GM21529 (cell line): ENCODE measurements at regions not wholly inside any gene's neighbourhood (a gene's known extent, or its start where the extent isn't known, plus 50 kb on each side); places are given as distances from the start of the nearest gene placed in this dataset.

Source experiments
- ATAC-seq: cut with Tn5 transposase; IDR thresholded peaks from one replicate; pipeline ENCODE4 v1.9.1; 2021; ENCODE audit not compliant: unreplicated experiment

DNA sequence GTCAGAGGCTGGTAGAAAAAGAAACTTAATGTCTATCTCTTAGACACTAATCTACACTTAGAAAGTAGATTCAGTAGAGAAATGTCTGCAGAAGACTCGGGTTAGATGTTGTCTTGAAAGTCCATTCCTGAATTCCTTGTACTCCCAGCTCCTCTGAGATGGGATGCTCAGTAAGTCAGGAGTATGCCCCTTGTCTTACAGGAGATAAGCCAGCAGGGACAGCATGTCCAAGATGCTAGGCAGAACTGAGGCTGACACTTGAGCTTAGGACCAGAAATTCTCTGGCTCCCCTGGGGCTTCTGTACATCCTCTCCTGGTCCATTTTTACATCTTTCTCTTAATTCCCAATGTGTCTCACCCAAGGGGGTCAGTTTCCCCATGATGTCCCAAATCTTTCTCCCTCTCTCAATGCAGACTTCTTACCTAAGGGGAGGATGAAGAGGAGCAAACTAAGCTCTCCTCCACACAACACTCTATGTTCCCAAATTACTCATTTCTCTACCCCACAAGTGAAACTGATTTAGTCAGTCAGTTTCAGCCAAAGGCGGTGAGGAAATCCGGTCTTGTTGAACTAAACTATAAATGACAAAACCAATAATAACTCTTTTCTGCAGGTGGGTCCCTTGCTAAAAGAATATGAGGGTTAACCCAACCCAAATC lies 558.2 kb upstream of the DIPK2B start:
- peak; percentile 70 for ATAC-seq

DNA sequence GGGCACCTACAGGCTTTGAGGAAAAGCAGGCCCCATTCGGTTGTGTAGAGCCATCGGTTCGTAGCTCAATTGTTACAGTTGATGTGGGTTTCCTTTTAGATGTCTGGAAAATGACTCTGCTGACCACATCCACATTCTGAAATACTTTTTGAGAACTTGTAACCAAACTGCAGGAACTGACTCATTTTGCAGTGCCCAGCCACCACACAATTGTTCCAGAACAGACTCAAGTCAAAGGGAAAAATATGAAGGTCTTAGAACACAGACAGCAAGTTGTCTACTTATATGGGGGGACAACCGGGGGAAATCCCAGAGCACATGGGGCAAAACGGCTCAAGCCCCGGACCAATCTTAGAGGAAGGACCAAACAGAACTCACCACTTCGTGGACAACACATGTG lies 557.6 kb upstream of the DIPK2B start:
- peak; percentile 39 for ATAC-seq

DNA sequence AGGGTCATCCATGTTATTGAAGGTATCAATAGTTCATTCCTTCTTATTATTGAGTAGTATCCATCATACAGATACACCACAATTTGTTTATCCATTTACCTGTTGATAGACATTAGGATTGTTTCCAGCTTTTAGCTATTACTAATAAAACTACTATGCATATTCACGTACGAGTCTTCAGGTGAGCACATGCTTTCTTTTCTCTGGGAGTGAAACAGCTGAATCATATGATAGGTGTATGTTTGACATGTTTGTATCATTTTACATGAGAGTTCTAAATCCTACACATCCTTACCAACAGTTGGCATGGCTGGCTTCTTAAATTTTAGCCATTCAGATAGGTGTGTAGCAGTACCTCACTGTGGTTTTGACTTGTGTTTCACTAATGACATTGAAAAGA lies 556.6 kb upstream of the DIPK2B start:
- ATAC-seq, result no peak

DNA sequence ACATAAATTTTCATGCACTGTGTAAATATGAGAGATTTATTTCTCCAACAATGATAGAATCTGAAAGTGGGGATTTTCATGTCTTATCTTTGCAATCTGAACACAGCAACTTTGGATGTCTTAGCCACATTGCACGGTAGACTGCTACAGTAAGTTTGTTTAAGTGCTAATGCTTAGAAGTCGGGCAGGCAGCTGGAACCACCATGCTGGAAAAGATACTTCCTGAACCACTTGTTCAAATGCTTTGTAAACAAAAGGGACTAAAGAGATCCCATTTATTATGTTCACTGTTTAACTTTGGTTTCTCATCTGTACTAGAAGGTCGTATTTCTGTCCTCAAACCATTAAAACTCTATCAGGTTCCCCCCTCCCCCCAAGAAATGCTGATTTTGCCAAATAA lies 555.9 kb upstream of the DIPK2B start:
- no peak for ATAC-seq

DNA sequence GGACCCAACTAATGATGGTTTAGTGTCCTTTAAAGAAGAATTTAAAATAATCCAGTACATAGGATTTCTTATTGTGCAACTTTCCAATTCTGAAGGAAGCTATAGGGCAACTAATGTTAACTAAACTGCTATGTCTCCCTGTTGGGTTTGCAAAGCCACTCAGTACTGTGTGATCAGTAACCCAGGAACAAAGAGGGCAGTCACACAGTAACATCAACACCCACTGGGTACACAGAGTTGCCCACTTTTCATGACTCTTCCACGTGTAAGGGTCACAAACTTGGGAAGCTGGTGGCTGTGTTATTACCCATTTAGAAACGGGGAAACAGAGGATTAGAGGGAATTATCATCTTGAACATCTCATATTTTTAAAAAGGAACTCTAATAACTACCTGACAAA lies 555.0 kb upstream of the DIPK2B start:
- ATAC-seq, result no peak

DNA sequence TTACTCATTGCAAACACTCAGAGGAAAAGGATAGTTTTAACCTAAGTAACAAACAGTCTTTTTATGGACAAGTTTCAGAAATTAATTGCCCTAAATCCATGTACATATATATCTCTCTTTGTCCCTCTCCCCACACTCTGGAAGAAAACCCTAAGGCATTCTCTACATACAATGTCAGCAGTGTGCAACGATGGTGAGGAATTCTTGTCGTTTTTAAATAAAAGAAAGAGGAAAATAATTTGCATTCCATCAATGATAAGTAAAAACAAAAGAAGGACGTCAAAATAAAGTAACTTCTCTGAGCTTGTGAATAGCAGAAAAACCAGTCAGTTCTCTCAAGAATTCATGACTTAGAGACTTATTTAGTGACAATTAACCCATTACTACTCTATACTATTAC lies 550.5 kb upstream of the DIPK2B start:
- no peak for ATAC-seq

DNA sequence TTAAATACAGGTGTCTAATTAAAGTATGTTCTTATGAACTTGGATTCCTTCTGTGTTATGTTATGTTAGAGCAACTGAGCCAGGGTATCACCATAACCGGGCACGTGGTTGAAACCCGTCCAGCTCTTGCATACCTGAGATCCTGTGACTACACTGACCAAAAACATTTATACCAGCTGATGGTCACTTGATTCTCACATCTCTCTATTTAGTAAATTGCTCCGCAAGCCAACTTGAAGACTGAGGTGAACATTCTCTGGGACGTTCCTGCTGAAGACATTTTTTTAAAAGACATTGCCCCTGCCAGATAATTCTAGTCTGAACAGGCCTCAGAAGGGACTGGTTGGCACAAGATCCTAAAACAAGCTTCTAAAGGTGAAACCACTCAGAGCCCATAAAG lies 550.0 kb upstream of the DIPK2B start:
- ATAC-seq, result no peak

DNA sequence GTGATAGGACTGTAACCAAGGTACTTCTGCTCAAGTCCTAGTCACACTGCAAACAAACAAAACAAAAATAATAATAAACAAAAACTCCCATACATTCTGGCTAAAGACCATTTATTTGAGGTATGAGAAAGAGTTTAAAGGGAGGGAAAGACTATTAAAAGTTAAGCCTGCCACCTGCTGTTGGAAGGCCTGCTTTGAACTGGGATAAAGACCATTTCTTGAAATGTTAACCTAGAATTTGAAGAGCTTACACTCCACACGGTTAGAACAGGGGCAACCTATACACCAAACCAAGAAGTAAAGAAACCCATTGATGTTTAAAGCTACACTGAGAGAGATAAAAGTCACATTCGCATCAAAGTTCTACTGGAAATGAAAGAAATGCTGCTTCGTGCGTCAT lies 548.7 kb upstream of the DIPK2B start:
- ATAC-seq, result no peak

DNA sequence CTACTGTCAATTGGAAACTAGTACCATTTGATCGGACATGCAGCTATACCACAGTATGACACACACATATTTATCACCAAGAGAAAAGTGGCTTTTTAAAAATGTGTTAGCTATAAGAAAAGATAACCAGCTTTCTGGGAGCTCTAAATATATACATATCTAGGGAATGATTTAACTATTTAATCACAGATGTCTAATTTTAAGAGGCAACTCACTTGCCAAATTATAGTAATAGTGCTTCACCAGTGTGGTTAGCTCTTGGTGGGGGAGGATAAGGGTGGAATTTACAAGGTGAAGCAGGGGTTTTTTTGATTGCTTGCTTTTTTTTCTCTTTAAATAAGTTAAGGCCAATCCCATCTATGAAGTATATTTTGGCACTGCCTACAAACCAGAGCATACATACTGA lies 547.7 kb upstream of the DIPK2B start:
- no peak for ATAC-seq

DNA sequence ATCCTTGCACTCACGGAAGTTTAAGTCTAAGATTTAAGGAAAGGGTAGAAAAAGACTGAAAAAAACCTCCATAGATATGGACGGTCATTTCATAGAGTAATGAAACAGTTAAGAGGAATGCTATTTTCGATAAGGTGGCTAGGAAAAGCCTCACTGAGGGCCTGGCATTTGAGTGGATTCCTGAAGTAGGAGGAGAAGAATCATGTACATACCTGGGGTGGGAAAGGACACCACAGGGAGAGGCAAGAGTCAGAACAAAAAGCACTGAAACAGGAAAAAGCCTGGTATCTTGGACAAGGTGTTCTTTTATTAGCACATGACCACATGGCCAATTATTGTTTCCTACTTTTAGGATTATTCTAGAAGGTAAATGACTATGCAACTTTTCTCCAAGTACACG lies 547.2 kb upstream of the DIPK2B start:
- ATAC-seq, result no peak

DNA sequence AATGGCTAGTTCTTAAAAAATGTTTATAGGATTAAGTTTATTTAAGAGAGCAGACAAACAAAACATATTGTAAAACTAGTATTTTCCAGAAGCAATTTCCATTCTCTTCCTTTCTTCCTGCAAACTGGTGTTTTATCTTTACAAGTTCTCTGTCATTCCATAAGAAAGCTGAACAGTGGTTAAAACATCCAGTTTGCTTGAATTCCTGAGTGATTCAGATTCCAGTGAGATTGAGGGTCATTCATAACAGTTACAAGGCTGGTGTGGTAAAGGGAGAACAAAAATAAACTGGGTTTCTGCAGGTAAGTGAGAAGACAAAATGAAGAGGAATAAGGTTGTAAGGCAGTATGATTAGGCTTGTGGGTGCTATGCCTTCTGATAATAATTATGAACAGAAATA lies 544.8 kb upstream of the DIPK2B start:
- no peak for ATAC-seq

DNA sequence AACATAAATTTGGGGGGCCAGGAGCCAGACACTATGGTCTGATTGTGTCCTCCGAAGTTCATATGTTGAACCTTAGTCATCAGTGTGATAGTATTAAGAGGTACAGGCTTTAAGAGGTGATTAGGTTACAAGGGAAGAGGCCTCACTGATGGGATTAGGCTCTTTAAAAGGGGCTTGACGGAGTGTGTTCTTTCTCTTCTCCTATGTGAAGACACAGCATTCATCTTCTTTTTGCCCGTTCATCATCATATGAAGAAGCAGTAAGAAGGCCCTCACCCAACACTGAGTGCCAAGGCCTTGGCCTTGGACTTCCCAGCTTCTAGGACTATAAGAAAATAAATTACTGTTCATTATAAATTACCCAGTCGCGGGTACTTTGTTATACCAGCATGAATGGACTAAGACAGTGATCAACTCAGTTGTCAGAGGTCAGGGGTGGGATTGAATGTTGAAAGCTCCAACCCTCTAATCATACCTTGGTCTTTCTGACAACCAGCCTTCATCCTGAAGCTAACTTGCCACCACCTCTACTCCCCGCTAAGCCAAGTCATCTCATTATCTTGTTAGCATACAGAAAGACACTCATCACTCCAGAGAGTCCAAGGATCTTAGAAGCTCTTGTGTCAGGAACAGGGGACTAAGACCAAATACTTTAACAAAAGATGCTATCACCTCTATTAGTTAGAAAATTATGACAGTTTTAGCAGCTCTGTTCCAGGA lies 543.4 kb upstream of the DIPK2B start:
- no peak for ATAC-seq

DNA sequence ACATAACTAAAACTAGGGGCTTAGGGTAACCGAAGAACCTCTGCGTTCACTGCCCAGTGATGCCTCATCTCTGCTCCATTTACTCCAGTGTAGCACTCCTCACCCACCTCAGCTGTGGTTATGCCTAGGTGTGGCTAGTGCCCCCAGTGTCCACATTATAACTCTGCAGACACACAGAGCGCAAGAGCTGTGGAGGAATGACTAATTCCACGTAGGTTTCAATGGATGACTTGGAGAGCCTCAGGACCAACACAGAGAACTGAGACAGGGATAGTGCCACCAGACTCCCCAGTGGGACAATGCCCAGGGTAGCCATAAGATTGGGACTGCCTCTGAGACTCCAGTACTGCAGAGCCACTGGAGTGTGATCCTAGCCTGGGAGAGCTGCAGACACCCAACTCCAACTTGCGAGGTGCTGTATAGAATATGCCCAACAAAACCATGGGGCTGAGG lies 542.4 kb upstream of the DIPK2B start:
- no peak for ATAC-seq

DNA sequence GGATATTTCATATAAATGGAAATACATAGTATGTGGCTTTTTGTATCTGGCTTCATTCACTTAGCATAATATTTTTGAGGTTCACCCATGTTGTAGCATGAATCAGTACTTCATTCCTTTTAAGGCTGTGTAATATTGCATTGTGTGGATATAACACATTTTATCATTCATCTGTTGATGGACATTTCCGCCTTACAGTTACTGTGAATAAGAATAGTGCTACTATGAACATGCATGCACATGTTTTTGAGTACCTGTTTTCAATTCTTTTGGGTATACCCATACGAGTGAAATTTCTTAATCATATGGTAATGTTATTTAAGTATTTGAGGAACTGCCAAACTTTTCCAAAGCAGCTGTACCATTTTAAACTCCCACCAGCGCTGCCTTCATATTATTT lies 539.6 kb upstream of the DIPK2B start:
- no peak for ATAC-seq

DNA sequence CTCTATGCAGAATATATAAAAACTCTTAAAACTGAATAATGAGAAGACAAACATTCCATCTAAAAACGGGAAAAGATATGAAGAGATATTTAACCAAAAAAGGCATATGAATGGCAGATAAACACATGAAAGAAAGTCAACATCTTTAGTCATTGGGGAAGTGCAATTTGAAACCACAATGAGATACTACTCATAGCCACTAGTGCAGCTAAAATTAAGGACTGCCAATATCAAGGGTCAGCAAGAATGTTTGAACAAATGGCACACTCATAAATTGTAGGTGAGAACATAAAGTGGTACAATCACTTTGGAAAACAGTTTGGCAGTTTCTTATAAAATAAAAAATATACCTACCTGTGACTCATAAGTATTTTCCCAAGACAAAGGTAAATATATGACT lies 534.9 kb upstream of the DIPK2B start:
- ATAC-seq, result no peak

DNA sequence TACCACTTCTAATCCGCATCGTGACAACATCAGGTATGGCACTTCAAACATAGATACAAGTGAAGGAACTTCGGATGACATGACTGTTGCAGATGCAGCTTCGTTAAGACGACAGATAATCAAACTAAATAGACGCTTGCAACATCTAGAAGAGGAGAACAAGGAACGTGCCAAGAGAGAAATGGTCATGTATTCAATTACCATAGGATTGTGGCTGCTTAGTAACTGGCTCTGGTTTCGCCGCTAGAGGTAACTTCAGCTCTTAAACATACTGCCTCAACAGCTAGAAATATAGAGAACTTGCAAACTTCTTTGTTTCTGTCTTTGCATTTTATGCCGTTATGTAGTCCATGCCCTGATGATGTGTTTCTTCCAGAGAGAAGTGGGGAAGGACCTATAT lies 530.8 kb upstream of the DIPK2B start:
- no peak for ATAC-seq

DNA sequence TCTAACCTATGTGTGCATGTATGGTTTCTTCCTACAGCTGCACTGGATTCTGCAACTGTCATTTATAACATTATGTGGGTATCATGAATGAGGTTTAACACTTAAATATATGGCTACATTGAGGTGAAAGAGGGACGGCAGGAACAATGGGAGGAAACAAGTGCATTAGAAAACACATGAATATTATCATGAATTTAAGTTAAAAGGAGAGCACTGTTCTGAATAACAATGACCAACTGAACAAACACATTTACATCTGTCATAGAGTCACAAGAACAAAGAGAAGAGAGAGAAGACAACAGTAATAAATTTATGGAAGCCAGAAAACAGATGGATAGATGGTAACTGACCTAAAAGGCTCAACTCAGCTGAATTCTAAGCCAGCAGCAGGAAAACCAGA lies 527.1 kb upstream of the DIPK2B start:
- no peak for ATAC-seq

DNA sequence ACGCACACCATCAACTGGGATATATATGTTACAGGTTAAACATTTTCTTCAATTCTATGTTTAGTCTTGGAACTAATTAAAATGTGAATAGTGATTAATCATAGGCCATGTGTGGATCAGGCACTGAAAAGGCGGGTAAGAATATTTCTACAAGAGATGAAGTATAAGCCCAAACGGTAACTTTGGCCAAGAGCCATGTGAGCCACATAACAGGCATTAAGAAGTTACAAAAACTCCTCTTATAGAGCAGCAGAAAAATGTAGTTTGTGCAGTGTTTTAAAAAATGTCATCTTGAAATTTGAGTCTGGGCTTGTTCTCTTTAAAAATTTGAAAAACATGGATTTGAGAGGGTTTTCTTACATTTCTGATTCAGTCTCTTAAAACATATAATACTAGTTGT lies 521.8 kb upstream of the DIPK2B start:
- no peak for ATAC-seq

DNA sequence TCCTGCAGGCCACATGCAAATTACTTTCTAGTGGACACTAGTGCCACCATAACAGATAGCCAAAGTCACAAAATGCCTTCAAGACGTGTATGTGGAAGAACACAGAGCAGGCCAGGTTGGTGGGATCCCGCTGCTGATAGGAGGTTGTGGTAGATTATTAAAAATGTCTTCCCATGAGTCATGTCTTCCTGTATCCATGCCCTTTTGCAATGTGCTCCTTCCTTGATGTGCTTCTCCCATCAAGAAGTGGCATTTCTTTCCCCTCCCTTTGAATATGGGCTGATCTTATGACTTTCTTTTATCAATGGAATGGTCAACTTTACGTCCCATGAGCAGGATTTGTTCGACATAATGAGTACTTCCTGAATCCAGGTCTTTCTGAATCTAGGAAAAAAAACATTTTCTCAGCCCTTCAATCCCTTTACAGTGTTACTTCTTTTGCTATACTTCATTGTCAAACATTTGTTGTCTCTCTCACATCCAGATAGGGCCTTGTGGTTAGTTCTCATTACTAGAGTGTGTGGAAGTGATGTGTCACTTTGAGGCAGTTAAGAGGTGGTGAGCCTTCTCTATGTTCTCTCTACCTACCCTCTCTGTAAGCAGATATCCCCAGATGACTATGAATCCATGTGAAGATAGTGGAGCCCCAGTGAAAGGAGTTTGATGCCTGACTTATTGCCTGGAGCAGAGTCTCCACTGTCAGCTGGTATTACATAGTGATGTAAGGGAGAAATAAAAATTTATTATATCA lies 519.2 kb upstream of the DIPK2B start:
- ATAC-seq, result no peak

DNA sequence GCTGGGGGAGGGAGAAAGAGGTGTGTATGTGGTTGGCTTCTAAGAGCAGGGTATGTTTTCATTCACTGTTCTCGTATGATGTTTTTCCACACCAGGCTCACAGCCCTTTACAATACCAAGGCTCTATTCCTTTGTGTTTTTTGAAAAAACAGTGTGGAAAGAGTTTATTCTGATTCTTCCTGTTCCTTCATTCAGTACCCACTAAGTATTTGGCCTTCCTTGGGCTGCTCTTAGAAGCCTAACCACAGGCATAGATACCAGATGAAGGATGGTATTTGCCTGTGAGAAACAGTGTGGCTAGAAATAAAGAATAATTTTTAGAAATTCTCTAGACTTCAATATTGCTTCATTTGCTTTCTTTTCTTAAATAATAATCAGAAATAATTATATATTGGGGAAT lies 518.0 kb upstream of the DIPK2B start:
- no peak for ATAC-seq

DNA sequence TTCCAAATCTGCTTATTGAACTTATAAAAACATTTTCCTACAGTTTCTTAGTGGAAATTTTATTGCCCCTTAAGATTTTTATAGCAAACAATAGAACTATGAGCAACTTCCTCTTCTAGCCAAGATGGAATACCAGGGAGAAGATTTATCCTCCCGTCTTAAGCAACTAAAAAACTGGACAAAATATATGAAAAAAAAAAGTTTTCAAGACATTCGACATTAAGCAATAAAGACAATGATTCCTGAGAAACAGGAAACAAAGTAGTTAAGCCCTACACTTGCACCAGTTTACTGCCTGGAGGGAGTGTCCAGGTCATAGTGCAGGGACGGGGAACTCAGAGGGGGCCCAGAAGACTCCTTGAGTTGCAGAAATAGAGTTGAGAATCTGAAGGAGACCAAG lies 516.1 kb upstream of the DIPK2B start:
- no peak for ATAC-seq

DNA sequence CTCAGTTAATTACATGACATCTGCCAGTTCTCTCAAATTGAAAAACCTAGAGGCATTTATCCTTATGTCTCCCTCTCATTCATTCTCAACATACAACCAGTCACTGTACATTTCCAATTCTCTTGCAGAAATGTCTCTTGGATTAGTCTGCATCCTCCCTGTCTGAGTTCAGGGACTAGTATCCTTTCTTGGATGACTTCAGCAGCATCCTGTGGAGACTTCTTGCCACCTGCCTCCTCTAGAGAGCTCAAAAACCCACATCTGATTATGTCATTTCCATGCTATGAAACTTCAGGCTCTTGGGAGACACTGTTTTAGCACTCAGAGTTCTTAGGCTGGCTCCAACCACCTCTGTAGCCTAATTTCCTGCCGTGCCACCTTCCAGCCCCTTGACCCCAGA lies 515.1 kb upstream of the DIPK2B start:
- ATAC-seq, result no peak
